Liver (tissue), 8 donors: ENCODE measurements at regions not wholly inside any gene's neighbourhood (a gene's known extent, or its start where the extent isn't known, plus 50 kb on each side); places are given as distances from the start of the nearest gene placed in this dataset.
"Not testable (repeated sequence)": the region's sequence is repeated elsewhere in the genome, so short reads cannot be mapped to it uniquely, and the experiment has no call there.

Experiments
- DNase-seq: peaks from one replicate; pipeline ENCODE4 v3.0.0-alpha.2; 2017; ENCODE audit warnings: low spot score
- H3K27ac ChIP-seq, 2 donors: one replicate each; pipeline ENCODE4 v1.7.0; 2013; ENCODE audit warnings: inconsistent platforms in 2 of 2, low read length in 2 of 2, control low read depth in 1 of 2, low read depth in 1 of 2, mild to moderate bottlenecking in 1 of 2
- H3K27me3 ChIP-seq, 4 donors: one replicate each; pipeline versions ENCODE4 v1.6.1 to v1.7.0; 2013; ENCODE audit warnings: low read length in 3 of 4, inconsistent platforms in 1 of 4, mild to moderate bottlenecking in 1 of 4, moderate library complexity in 1 of 4; ENCODE audit not compliant: control insufficient read depth in 4 of 4, insufficient read depth in 4 of 4
- H3K36me3 ChIP-seq, 4 donors: one replicate each; pipeline versions ENCODE4 v1.6.1 to v1.7.0; 2013; ENCODE audit warnings: low read length in 3 of 4, mild to moderate bottlenecking in 3 of 4, low read depth in 1 of 4, moderate library complexity in 1 of 4; ENCODE audit not compliant: control insufficient read depth in 4 of 4, insufficient read depth in 3 of 4
- H3K4me1 ChIP-seq, 4 donors: one replicate each; pipeline versions ENCODE4 v1.6.1 to v1.7.0; 2013; ENCODE audit warnings: low read length in 3 of 4, mild to moderate bottlenecking in 3 of 4, moderate library complexity in 1 of 4; ENCODE audit not compliant: control insufficient read depth in 4 of 4, insufficient read depth in 4 of 4
- H3K4me3 ChIP-seq, 3 donors: one replicate each; pipeline versions ENCODE4 v1.6.1 to v1.7.0; 2013; ENCODE audit warnings: low read length in 3 of 3, control low read depth in 1 of 3, low read depth in 1 of 3, mild to moderate bottlenecking in 1 of 3
- H3K9ac ChIP-seq, 2 donors: one replicate each; pipeline ENCODE4 v1.7.0; 2013; ENCODE audit warnings: low read length in 2 of 2, mild to moderate bottlenecking in 2 of 2, moderate library complexity in 2 of 2, control low read depth in 1 of 2, low read depth in 1 of 2
- H3K9me3 ChIP-seq, 4 donors: one replicate each; pipeline versions ENCODE4 v1.6.1 to v1.7.0; 2013; ENCODE audit warnings: low read length in 3 of 4; ENCODE audit not compliant: control insufficient read depth in 4 of 4
- ATF3 ChIP-seq: IDR thresholded peaks from 2 replicates; pipeline ENCODE4 v1.6.1; 2016; ENCODE audit warnings: antibody characterized with exemption
- CTCF ChIP-seq: fragments of 150-350 bp; IDR thresholded peaks from 2 replicates; pipeline ENCODE4 v1.5.1; 2017; ENCODE audit warnings: improper control_type of control experiment, low read depth, low read length; ENCODE audit not compliant: missing input control
- FOXA1 ChIP-seq: IDR thresholded peaks from 2 replicates; pipeline ENCODE4 v1.6.1; 2016; ENCODE audit warnings: antibody characterized with exemption
- FOXA2 ChIP-seq: IDR thresholded peaks from 2 replicates; pipeline ENCODE4 v1.6.1; 2016; ENCODE audit warnings: antibody characterized with exemption
- GABPA ChIP-seq, 2 donors: IDR thresholded peaks in 1 of 2; conservative IDR thresholded peaks in 1 of 2; 2 replicates each; pipeline ENCODE4 v1.6.1; 2016; ENCODE audit warnings: antibody characterized with exemption in 2 of 2, mild to moderate bottlenecking in 1 of 2, moderate library complexity in 1 of 2
- HNF4A ChIP-seq, 2 donors: conservative IDR thresholded peaks; 2 replicates each; pipeline ENCODE4 v1.6.1; 2016; ENCODE audit warnings: antibody characterized with exemption in 2 of 2, mild to moderate bottlenecking in 2 of 2
- HNF4G ChIP-seq: IDR thresholded peaks from 2 replicates; pipeline ENCODE4 v1.6.1; 2016; ENCODE audit warnings: antibody characterized with exemption
- JUND ChIP-seq, 2 donors: IDR thresholded peaks; 2 replicates each; pipeline ENCODE4 v1.6.1; 2016; ENCODE audit warnings: antibody characterized with exemption in 2 of 2
- NR2F2 ChIP-seq: IDR thresholded peaks from 2 replicates; pipeline ENCODE4 v1.6.1; 2016; ENCODE audit warnings: antibody characterized with exemption
- RAD21 ChIP-seq, 2 donors: IDR thresholded peaks; 2 replicates each; pipeline ENCODE4 v1.6.1; 2016; ENCODE audit warnings: antibody characterized with exemption in 2 of 2, mild to moderate bottlenecking in 2 of 2
- REST ChIP-seq: IDR thresholded peaks from 2 replicates; pipeline ENCODE4 v1.6.1; 2016; ENCODE audit warnings: antibody characterized with exemption, mild to moderate bottlenecking
- RXRA ChIP-seq, 2 donors: IDR thresholded peaks; 2 replicates each; pipeline ENCODE4 v1.6.1; 2017 to 2018; ENCODE audit warnings: antibody characterized with exemption in 2 of 2, mild to moderate bottlenecking in 1 of 2
- SP1 ChIP-seq: IDR thresholded peaks from 2 replicates; pipeline ENCODE4 v1.6.1; 2018; ENCODE audit warnings: antibody characterized with exemption, mild to moderate bottlenecking
- TAF1 ChIP-seq: conservative IDR thresholded peaks from 2 replicates; pipeline ENCODE4 v1.6.1; 2016; ENCODE audit warnings: antibody characterized with exemption, mild to moderate bottlenecking
- YY1 ChIP-seq: IDR thresholded peaks from 2 replicates; pipeline ENCODE4 v1.6.1; 2016; ENCODE audit warnings: antibody characterized with exemption, mild to moderate bottlenecking
- ZBTB33 ChIP-seq: IDR thresholded peaks from 2 replicates; pipeline ENCODE4 v1.6.1; 2016; ENCODE audit warnings: antibody characterized with exemption
- whole genome bisulfite sequencing: extraction: QIAGEN DNeasy Blood & Tissue Kit; methylation state at CpG from one replicate; pipeline ENCODE4 v1.1.7; 2013; 5-methylcytosine and 5-hydroxymethylcytosine counted together
- donor health status: healthy.
- donor health status: healthy.
- donor health status: healthy.
- donor health status: healthy.
- donor health status: healthy.

GRCh38 chr4:107333518-107333917 is 297.4 kb upstream of the DKK2 start:
- Histone ChIP-seq H3K27ac (no peak overlapping the region), H3K27me3 (no peaks in the 10 kb centered on the region), H3K9me3 (no peaks in the 10 kb centered on the region), H3K9ac (no peak overlapping the region), H3K4me1 (no peaks in the 10 kb centered on the region), H3K36me3 (no peaks in the 10 kb centered on the region), H3K4me3 (no peak overlapping the region)
- no peak for DNase-seq
- TF ChIP-seq SP1 (no peak), JUND (IDR thresholded peaks at IDR 0.05) (no peak), FOXA1 (no peak), TAF1 (no peak), RXRA (IDR thresholded peaks at IDR 0.05) (no peak), NR2F2 (no peak), HNF4A (conservative IDR thresholded peaks at IDR 0.05) (no peak), GABPA (IDR thresholded peaks at IDR 0.05 in 1 of 2, conservative IDR thresholded peaks at IDR 0.05 in 1 of 2) (no peak), REST (no peak), YY1 (no peak), RAD21 (IDR thresholded peaks at IDR 0.05) (no peak), HNF4G (no peak), FOXA2 (no peak), ATF3 (no peak), CTCF (no peak), ZBTB33 (no peak)
- WGBS, result 86% methylated on average over 1 of the region's 1 CpG

GRCh38 chr4:107332656-107333055 is 296.5 kb upstream of the DKK2 start:
- H3K36me3 ChIP-seq, H3K27me3 ChIP-seq, DNase-seq, H3K9me3 ChIP-seq, H3K4me1 ChIP-seq, H3K9ac ChIP-seq, H3K27ac ChIP-seq, H3K4me3 ChIP-seq: not testable (repeated sequence)
- 50% methylated on average over 1 of the region's 1 CpG for WGBS
